ENCODE measurements at regions not wholly inside any gene's neighbourhood (a gene's known extent, or its start where the extent isn't known, plus 50 kb on each side); places are given as distances from the start of the nearest gene placed in this dataset.

DNA sequence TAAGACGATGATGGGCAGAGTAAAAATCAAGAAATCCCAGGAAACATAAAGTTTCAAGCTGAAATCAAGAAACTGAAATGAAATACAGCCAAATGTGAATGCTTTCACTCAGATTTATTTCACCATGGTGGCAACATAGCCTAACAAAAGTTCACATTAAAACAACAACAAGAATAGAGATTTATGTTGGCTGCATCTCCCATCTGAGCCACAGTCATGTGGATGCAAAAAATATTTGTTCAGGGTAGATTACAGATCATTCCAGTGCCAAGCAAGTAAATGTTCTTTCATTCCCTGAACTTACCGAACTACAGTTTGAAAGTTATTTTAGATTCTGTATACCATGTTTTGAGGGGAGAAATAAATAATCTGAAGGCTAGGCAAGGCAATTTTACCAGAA lies 159.9 kb upstream of the TMTC1 start:
- no peaks in the 10 kb centered on the region for H3K4me1 ChIP-seq (ENCODE audit: control insufficient read depth, insufficient read depth, low read length)
- H3K4me3 ChIP-seq (ENCODE audit: low read depth, low read length): no peak overlapping the region
- no peak for TF ChIP-seq ZNF600 (tag by site-specific recombination; IDR thresholded peaks at IDR 0.05)
- TF ChIP-seq ZNF501 (tag by site-specific recombination; IDR thresholded peaks at IDR 0.05): no peak
- TF ChIP-seq ZNF791 (tag by site-specific recombination; IDR thresholded peaks at IDR 0.05): no peak
- no peak for TF ChIP-seq ZNF707 (tag by site-specific recombination; IDR thresholded peaks at IDR 0.05)
- TF ChIP-seq, protein P1, sequence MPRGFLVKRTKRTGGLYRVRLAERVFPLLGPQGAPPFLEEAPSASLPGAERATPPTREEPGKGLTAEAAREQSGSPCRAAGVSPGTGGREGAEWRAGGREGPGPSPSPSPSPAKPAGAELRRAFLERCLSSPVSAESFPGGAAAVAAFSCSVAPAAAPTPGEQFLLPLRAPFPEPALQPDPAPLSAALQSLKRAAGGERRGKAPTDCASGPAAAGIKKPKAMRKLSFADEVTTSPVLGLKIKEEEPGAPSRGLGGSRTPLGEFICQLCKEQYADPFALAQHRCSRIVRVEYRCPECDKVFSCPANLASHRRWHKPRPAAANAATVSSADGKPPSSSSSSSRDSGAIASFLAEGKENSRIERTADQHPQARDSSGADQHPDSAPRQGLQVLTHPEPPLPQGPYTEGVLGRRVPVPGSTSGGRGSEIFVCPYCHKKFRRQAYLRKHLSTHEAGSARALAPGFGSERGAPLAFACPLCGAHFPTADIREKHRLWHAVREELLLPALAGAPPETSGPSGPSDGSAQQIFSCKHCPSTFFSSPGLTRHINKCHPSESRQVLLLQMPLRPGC (tag by site-specific recombination; IDR thresholded peaks at IDR 0.05): no peak
- no peak for TF ChIP-seq SALL2 (tag by site-specific recombination; IDR thresholded peaks at IDR 0.05; ENCODE audit: borderline replicate concordance)
- ChIA-PET POLR2A (no interaction called here), CTCF (interaction anchor here (0.6 to 0.7 kb wide), 2 partner anchors 12 to 906 kb away, joined by 3 to 4 read pairs; no protein-coding TSS in a partner anchor)
- no peaks in the 10 kb centered on the region for H3K36me3 ChIP-seq (ENCODE audit: control insufficient read depth in 2 of 2, insufficient read depth in 1 of 2, low read length in 2 of 2)
- H3K9me3 ChIP-seq (ENCODE audit: control insufficient read depth, insufficient read depth, low read depth, low read length): no peaks in the 10 kb centered on the region
- H3K27ac ChIP-seq (ENCODE audit: extremely low read depth, low read depth, low read length): no peak overlapping the region

- POLR2A ChIA-PET: no interaction called here
- H3K36me3 ChIP-seq (ENCODE audit: control insufficient read depth in 2 of 2, insufficient read depth in 1 of 2, low read length in 2 of 2): no peaks in the 10 kb centered on the region
- no peaks in the 10 kb centered on the region for H3K9me3 ChIP-seq (ENCODE audit: control insufficient read depth, insufficient read depth, low read depth, low read length)
- TF ChIP-seq ZNF621 (tag by site-specific recombination; IDR thresholded peaks at IDR 0.05) (no peak), ZNF837 (tag by site-specific recombination; IDR thresholded peaks at IDR 0.05) (no peak), ZNF76 (tag by site-specific recombination; IDR thresholded peaks at IDR 0.05; ENCODE audit: borderline replicate concordance, low read depth) (no peak), ZNF148 (tag by site-specific recombination; IDR thresholded peaks at IDR 0.05; ENCODE audit: borderline replicate concordance) (no peak), IKZF3 (tag by site-specific recombination; IDR thresholded peaks at IDR 0.05) (no peak), PBX3 (CRISPR knock-in tag; IDR thresholded peaks at IDR 0.05) (no peak), ZNF707 (tag by site-specific recombination; IDR thresholded peaks at IDR 0.05) (no peak), ZNF133 (tag by site-specific recombination; IDR thresholded peaks at IDR 0.05) (no peak)
- CTCF ChIA-PET: no interaction called here
- no peak overlapping the region for H3K27ac ChIP-seq (ENCODE audit: extremely low read depth, low read depth, low read length)
- no peaks in the 10 kb centered on the region for H3K4me1 ChIP-seq (ENCODE audit: control insufficient read depth, insufficient read depth, low read length)
- no peak overlapping the region for H3K4me3 ChIP-seq (ENCODE audit: low read depth, low read length)
These were observed 157.1 kb upstream of the TMTC1 start for GRCh38 chr12:29940811-29941210.

DNA sequence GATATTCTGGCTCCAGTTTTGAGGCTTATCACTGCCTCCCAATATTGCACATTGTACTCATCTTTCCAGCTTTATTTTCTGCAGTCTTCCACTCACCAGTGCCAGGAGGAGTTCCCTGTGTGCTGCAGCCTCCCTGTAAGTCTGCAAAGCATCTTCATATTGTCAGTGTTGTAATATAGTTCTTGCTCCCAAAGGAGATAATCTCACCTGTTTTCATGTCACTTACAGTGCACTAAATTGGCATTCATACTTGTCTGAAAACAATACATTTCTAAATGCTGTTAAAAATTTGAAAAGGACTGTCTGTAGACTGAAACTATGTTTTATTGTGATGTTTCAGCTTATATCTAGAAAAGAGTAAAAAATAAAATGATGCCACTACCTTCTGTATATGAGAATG lies 146.8 kb upstream of the TMTC1 start:
- Histone ChIP-seq H3K4me1 (ENCODE audit: control insufficient read depth, insufficient read depth, low read length) (no peaks in the 10 kb centered on the region), H3K27ac (ENCODE audit: extremely low read depth, low read depth, low read length) (no peak overlapping the region), H3K36me3 (ENCODE audit: control insufficient read depth in 2 of 2, insufficient read depth in 1 of 2, low read length in 2 of 2) (no peaks in the 10 kb centered on the region), H3K4me3 (ENCODE audit: low read depth, low read length) (no peak overlapping the region), H3K9me3 (ENCODE audit: control insufficient read depth, insufficient read depth, low read depth, low read length) (no peaks in the 10 kb centered on the region)
- ChIA-PET CTCF (interaction anchor here (0.6 kb wide), 1 partner anchor 423 kb away, joined by 4 read pairs; no protein-coding TSS in a partner anchor), POLR2A (no interaction called here)
- TF ChIP-seq, protein P2, sequence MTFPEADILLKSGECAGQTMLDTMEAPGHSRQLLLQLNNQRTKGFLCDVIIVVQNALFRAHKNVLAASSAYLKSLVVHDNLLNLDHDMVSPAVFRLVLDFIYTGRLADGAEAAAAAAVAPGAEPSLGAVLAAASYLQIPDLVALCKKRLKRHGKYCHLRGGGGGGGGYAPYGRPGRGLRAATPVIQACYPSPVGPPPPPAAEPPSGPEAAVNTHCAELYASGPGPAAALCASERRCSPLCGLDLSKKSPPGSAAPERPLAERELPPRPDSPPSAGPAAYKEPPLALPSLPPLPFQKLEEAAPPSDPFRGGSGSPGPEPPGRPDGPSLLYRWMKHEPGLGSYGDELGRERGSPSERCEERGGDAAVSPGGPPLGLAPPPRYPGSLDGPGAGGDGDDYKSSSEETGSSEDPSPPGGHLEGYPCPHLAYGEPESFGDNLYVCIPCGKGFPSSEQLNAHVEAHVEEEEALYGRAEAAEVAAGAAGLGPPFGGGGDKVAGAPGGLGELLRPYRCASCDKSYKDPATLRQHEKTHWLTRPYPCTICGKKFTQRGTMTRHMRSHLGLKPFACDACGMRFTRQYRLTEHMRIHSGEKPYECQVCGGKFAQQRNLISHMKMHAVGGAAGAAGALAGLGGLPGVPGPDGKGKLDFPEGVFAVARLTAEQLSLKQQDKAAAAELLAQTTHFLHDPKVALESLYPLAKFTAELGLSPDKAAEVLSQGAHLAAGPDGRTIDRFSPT (tag by site-specific recombination; IDR thresholded peaks at IDR 0.05): no peak
- TF ChIP-seq ZSCAN23 (tag by site-specific recombination; IDR thresholded peaks at IDR 0.05) (no peak), BCL11A (tag by site-specific recombination; IDR thresholded peaks at IDR 0.05; ENCODE audit: low read depth) (no peak), ZFP69B (tag by site-specific recombination; IDR thresholded peaks at IDR 0.05) (no peak), ZBTB1 (tag by site-specific recombination; IDR thresholded peaks at IDR 0.05) (no peak), ZNF555 (tag by site-specific recombination; conservative IDR thresholded peaks at IDR 0.05) (no peak), ZNF274 (IDR thresholded peaks at IDR 0.05; ENCODE audit: low read length) (no peak), ZNF274 (tag by site-specific recombination; IDR thresholded peaks at IDR 0.05; ENCODE audit: borderline replicate concordance) (no peak)
- TF ChIP-seq, protein P3, sequence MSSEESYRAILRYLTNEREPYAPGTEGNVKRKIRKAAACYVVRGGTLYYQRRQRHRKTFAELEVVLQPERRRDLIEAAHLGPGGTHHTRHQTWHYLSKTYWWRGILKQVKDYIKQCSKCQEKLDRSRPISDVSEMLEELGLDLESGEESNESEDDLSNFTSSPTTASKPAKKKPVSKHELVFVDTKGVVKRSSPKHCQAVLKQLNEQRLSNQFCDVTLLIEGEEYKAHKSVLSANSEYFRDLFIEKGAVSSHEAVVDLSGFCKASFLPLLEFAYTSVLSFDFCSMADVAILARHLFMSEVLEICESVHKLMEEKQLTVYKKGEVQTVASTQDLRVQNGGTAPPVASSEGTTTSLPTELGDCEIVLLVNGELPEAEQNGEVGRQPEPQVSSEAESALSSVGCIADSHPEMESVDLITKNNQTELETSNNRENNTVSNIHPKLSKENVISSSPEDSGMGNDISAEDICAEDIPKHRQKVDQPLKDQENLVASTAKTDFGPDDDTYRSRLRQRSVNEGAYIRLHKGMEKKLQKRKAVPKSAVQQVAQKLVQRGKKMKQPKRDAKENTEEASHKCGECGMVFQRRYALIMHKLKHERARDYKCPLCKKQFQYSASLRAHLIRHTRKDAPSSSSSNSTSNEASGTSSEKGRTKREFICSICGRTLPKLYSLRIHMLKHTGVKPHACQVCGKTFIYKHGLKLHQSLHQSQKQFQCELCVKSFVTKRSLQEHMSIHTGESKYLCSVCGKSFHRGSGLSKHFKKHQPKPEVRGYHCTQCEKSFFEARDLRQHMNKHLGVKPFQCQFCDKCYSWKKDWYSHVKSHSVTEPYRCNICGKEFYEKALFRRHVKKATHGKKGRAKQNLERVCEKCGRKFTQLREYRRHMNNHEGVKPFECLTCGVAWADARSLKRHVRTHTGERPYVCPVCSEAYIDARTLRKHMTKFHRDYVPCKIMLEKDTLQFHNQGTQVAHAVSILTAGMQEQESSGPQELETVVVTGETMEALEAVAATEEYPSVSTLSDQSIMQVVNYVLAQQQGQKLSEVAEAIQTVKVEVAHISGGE (tag by site-specific recombination; conservative IDR thresholded peaks at IDR 0.05; ENCODE audit: low read depth): no peak

All from HEK293 (cell line).